ENCODE measurements at regions not wholly inside any gene's neighbourhood (a gene's known extent, or its start where the extent isn't known, plus 50 kb on each side); places are given as distances from the start of the nearest gene placed in this dataset.

DNA sequence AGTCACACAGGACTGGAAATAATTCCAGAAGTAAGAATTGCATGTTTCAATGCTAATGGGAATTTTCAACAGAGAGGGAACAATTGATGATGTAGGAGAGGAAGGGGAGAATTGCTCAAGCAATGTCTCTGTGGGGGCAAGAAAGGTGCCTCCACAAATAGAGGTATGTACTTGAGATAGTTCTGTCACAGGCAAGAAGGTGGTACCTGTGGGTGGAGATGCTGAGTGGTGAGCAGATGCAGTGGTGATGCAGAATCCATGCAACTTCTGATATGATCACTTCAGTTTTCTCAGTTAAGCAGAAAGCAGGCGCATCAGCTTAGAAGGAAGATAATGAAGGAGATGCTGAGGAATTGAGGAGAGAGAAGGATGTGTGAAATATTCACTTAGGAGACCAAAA, 55.1 kb upstream of the SEC24B start:
- no peaks in the 10 kb centered on the region for H3K9me3 ChIP-seq
- Mint-ChIP-seq H3K4me1 (ENCODE audit: low read depth, unreplicated experiment) (no peaks in the 10 kb centered on the region), H3K9me3 (ENCODE audit: unreplicated experiment) (no peaks in the 10 kb centered on the region), H3K27ac (ENCODE audit: unreplicated experiment) (no peak overlapping the region), H3K36me3 (ENCODE audit: insufficient read depth, unreplicated experiment) (no peaks in the 10 kb centered on the region), H3K4me3 (ENCODE audit: unreplicated experiment) (no peak overlapping the region), H3K27me3 (ENCODE audit: insufficient read depth, unreplicated experiment) (peaks cover 2% of the 10 kb centered on the region)
- H3K27me3 ChIP-seq (replicated peaks; ENCODE audit: control insufficient read depth, insufficient read depth, low read length) = peaks cover 1% of the 10 kb centered on the region
- DNase-seq = no peak
- H3K4me1 ChIP-seq = no peaks in the 10 kb centered on the region
- TF ChIP-seq, protein P1, sequence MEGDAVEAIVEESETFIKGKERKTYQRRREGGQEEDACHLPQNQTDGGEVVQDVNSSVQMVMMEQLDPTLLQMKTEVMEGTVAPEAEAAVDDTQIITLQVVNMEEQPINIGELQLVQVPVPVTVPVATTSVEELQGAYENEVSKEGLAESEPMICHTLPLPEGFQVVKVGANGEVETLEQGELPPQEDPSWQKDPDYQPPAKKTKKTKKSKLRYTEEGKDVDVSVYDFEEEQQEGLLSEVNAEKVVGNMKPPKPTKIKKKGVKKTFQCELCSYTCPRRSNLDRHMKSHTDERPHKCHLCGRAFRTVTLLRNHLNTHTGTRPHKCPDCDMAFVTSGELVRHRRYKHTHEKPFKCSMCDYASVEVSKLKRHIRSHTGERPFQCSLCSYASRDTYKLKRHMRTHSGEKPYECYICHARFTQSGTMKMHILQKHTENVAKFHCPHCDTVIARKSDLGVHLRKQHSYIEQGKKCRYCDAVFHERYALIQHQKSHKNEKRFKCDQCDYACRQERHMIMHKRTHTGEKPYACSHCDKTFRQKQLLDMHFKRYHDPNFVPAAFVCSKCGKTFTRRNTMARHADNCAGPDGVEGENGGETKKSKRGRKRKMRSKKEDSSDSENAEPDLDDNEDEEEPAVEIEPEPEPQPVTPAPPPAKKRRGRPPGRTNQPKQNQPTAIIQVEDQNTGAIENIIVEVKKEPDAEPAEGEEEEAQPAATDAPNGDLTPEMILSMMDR (IDR thresholded peaks at IDR 0.05; ENCODE audit: insufficient read depth in 1 of 2, low read depth in 1 of 2, low read length in 1 of 2, severe bottlenecking in 1 of 2, unreplicated experiment in 1 of 2) = no peak
- ChIA-PET CTCF (no interaction called here), POLR2A (no interaction called here)
- H3K4me3 ChIP-seq (ENCODE audit: low read depth, low read length) = no peak overlapping the region
- H3K36me3 ChIP-seq (ENCODE audit: control insufficient read depth, insufficient read depth, low read length) = no peaks in the 10 kb centered on the region
- intact Hi-C loops (cut with micrococcal nuclease; ENCODE audit: unreplicated experiment) = no loop called here
- no TSS peak for BruUV-seq (replicated peaks)

DNA sequence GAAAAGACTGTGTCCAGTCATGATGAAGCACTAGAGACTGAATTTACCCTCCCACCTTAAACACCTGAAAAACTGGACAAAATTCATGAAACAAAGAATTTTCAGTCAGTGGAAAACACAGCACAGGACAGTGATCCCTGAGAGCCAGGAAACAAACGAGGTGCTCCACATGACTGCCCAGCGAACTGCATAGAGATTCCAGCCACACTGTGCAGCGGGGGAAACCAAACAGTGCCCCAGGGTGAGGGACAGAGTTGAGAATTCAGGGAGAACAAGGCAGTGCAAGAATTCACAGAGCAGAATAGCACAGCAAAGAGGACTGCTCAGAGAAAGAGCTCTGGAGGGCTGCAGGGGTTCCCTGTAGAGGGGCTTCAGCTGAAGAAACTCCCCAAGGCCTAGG, 55.5 kb upstream of the SEC24B start:
- no TSS peak for BruUV-seq (replicated peaks)

GRCh38 chr4:109375778-109376414, 57.7 kb upstream of the SEC24B start:
- no TSS peak for BruUV-seq (replicated peaks)
- no peaks in the 10 kb centered on the region for H3K4me1 Mint-ChIP-seq (ENCODE audit: low read depth, unreplicated experiment)
- Histone ChIP-seq H3K27me3 (replicated peaks; ENCODE audit: control insufficient read depth, insufficient read depth, low read length) (peaks cover 1% of the 10 kb centered on the region), H3K9me3 (no peaks in the 10 kb centered on the region), H3K4me1 (no peaks in the 10 kb centered on the region), H3K36me3 (ENCODE audit: control insufficient read depth, insufficient read depth, low read length) (no peaks in the 10 kb centered on the region), H3K4me3 (ENCODE audit: low read depth, low read length) (no peak overlapping the region)
- no peak for DNase-seq
- POLR2A ChIA-PET = no interaction called here
- intact Hi-C loops (cut with micrococcal nuclease; ENCODE audit: unreplicated experiment) = loop anchor here (2.0 kb wide), 1 partner anchor 57 kb away; no protein-coding TSS in a partner anchor
- CTCF ChIA-PET = no interaction called here
- H3K27ac Mint-ChIP-seq (ENCODE audit: unreplicated experiment) = no peak overlapping the region
- TF ChIP-seq, protein P1 (IDR thresholded peaks at IDR 0.05; ENCODE audit: insufficient read depth in 1 of 2, low read depth in 1 of 2, low read length in 1 of 2, severe bottlenecking in 1 of 2, unreplicated experiment in 1 of 2) = no peak
- no peaks in the 10 kb centered on the region for H3K36me3 Mint-ChIP-seq (ENCODE audit: insufficient read depth, unreplicated experiment)
- no peak overlapping the region for H3K4me3 Mint-ChIP-seq (ENCODE audit: unreplicated experiment)
- H3K27me3 Mint-ChIP-seq (ENCODE audit: insufficient read depth, unreplicated experiment) = peaks cover 6% of the 10 kb centered on the region
- no peaks in the 10 kb centered on the region for H3K9me3 Mint-ChIP-seq (ENCODE audit: unreplicated experiment)

More for the DNA sequence above, 55.5 kb upstream of the SEC24B start:
- CTCF ChIA-PET = no interaction called here
- TF ChIP-seq, protein P1 (IDR thresholded peaks at IDR 0.05; ENCODE audit: insufficient read depth in 1 of 2, low read depth in 1 of 2, low read length in 1 of 2, severe bottlenecking in 1 of 2, unreplicated experiment in 1 of 2) = no peak
- POLR2A ChIA-PET = no interaction called here
- Mint-ChIP-seq H3K9me3 (ENCODE audit: unreplicated experiment) (no peaks in the 10 kb centered on the region), H3K36me3 (ENCODE audit: insufficient read depth, unreplicated experiment) (no peaks in the 10 kb centered on the region), H3K27me3 (ENCODE audit: insufficient read depth, unreplicated experiment) (peaks cover 2% of the 10 kb centered on the region), H3K4me1 (ENCODE audit: low read depth, unreplicated experiment) (no peaks in the 10 kb centered on the region), H3K4me3 (ENCODE audit: unreplicated experiment) (no peak overlapping the region), H3K27ac (ENCODE audit: unreplicated experiment) (no peak overlapping the region)
- no peak for DNase-seq
- Histone ChIP-seq H3K36me3 (ENCODE audit: control insufficient read depth, insufficient read depth, low read length) (no peaks in the 10 kb centered on the region), H3K4me3 (ENCODE audit: low read depth, low read length) (no peak overlapping the region), H3K27me3 (replicated peaks; ENCODE audit: control insufficient read depth, insufficient read depth, low read length) (peaks cover 1% of the 10 kb centered on the region), H3K4me1 (no peaks in the 10 kb centered on the region), H3K9me3 (no peaks in the 10 kb centered on the region)
- intact Hi-C loops (cut with micrococcal nuclease; ENCODE audit: unreplicated experiment) = no loop called here
